ENCODE measurements at regions not wholly inside any gene's neighbourhood (a gene's known extent, or its start where the extent isn't known, plus 50 kb on each side); places are given as distances from the start of the nearest gene placed in this dataset.
"Not testable (repeated sequence)": the region's sequence is repeated elsewhere in the genome, so short reads cannot be mapped to it uniquely, and the experiment has no call there.

GRCh38 chr2:87431051-87431450 is 316.8 kb upstream of the PLGLB2 start:
- DNase-seq (ENCODE audit: low read depth); in situ Hi-C loops (cut with HindIII; ENCODE audit: low pct_unique_long_range_greater_than_20kb, low sequenced_read_pairs): not testable (repeated sequence)

DNA sequence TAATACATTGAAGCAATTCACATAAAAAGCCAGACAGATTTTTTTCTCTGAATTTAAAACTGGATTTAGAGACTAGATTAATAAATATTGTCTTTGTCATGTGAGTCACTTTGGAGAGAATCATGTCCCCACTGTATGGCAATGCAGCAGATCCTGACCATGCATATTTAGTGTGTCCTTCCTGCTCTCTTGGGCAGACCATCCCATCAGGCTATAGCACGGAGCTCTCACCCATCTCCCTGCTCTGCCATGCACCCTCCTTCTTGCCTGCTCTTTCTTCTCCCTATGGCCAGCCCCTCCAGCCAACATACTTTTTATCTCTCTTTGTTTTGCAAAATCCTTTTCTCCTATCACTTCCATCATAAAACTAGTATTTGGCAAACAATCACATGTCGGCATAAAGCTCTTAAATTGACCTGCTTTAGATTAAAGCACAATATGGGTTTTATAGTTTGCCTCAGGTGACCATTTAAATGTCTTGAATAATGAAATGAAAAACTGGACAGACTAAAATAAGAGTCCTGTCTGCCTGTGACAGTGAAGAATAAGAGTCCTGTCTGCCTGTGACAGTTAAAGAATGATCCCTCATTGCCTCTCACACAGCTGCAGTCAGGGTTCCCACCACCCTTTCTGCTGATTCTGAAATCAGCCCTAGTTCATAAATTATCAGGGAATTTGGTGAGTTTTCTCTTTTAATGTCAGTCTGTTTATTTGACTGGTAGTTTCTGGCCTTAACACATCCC is 315.0 kb upstream of the PLGLB2 start:
- DNase-seq (ENCODE audit: low read depth); in situ Hi-C loops (cut with HindIII; ENCODE audit: low pct_unique_long_range_greater_than_20kb, low sequenced_read_pairs): not testable (repeated sequence)

DNA sequence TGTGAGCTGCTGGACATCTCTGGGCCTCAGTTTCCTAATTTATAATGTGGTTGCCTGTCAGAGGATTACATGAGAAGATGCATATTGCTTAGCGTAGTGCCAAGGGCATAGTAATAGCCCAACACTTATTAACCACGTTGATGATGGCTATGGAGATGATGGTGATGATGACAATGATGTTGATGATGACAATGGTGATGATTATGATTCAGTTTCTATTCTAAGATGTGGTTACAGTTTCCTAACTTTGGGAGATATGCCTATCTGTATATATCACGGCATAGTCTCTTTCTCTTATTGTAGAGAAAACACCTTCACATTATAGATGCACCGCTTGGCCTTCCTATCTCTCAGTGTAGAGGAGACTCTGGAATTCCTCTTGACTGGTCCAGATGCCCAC is 311.9 kb upstream of the PLGLB2 start:
- in situ Hi-C loops (cut with HindIII; ENCODE audit: low pct_unique_long_range_greater_than_20kb, low sequenced_read_pairs) = not testable (repeated sequence)

GRCh38 chr2:87437701-87438260 is 310.1 kb upstream of the PLGLB2 start:
- DNase-seq (ENCODE audit: low read depth); in situ Hi-C loops (cut with HindIII; ENCODE audit: low pct_unique_long_range_greater_than_20kb, low sequenced_read_pairs): not testable (repeated sequence)

More for the DNA sequence above, 311.9 kb upstream of the PLGLB2 start:
- not testable (repeated sequence) for DNase-seq (ENCODE audit: low read depth)

- DNase-seq (ENCODE audit: low read depth); in situ Hi-C loops (cut with HindIII; ENCODE audit: low pct_unique_long_range_greater_than_20kb, low sequenced_read_pairs): not testable (repeated sequence)
Measured at GRCh38 chr2:87438780-87439454, 309.0 kb upstream of the PLGLB2 start.

DNA sequence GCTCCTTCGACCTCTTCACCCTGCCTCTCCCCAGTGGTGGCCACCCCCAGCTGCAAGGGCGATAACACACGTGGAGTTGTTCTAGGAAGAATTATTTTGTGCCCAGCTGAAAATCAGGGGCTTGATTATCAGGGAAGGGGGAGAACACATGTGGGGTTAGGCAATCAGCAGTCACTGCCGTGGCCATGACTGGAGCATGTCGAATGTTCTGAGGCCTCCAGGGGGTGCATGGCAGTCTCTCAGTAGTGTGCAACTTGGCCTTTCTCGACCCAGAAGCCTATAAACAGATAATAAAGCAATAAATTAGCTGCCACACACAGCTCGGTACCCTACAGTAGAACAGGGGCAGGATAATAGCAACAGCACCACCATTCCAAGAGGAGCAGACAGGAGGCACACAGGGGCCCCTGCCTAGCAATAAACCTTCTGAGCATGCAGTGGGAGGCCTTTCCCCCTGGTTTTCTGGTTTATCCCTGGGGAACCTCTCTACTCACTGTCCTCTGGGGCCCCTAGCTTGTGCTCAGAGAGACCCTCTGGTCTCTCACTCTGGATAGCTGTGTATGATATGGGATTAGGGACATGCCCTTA is 308.2 kb upstream of the PLGLB2 start:
- in situ Hi-C loops (cut with HindIII; ENCODE audit: low pct_unique_long_range_greater_than_20kb, low sequenced_read_pairs); DNase-seq (ENCODE audit: low read depth): not testable (repeated sequence)

DNA sequence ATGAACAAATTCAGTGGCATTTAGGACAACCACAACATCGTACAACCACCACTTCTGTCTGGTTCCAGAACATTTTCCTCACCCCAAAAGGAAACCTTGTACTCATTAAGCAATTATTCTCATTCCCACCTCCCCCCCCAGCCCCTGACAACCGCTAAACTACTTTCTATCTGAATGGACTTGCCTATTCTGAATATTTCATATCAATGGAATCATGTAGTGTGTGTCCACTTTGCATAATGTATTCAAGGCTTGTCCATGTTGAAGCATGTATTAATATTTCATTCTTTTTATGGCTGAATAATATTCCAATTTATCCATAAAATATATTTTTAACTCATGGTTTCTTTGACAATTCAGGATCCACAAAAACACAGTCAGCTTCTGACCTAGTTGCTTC is 307.2 kb upstream of the PLGLB2 start:
- in situ Hi-C loops (cut with HindIII; ENCODE audit: low pct_unique_long_range_greater_than_20kb, low sequenced_read_pairs); DNase-seq (ENCODE audit: low read depth): not testable (repeated sequence)

GRCh38 chr2:87441375-87441774 is 306.5 kb upstream of the PLGLB2 start:
- in situ Hi-C loops (cut with HindIII; ENCODE audit: low pct_unique_long_range_greater_than_20kb, low sequenced_read_pairs); DNase-seq (ENCODE audit: low read depth): not testable (repeated sequence)

DNA sequence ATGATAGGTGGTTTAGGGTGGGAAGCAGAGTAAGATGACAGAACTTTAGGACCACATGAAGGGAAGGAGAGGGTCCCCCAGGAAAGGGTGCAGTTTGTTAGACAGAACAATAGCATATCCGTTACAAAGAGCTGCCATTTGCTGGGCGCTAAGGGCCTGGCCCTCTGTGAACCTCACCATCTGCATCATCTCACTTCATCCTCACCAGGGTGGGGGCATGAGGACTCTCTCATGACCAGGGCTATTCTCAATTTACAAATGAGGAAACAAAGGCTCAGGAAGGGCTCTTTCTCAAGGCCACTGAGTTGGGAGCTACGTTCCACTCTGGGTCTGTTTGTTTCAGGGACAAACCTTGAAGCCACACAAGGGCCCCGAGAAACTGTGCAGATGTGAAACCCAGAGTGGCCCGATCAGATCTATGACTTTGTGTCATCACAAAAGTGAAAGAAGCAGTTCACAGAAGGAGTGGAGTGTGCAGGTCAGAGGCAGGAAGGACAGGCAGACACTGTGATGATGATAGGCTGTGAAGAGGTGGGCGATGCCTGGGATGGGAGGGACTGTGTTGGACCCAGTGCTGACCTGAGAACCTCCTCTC is 304.8 kb upstream of the PLGLB2 start:
- DNase-seq (ENCODE audit: low read depth); in situ Hi-C loops (cut with HindIII; ENCODE audit: low pct_unique_long_range_greater_than_20kb, low sequenced_read_pairs): not testable (repeated sequence)

DNA sequence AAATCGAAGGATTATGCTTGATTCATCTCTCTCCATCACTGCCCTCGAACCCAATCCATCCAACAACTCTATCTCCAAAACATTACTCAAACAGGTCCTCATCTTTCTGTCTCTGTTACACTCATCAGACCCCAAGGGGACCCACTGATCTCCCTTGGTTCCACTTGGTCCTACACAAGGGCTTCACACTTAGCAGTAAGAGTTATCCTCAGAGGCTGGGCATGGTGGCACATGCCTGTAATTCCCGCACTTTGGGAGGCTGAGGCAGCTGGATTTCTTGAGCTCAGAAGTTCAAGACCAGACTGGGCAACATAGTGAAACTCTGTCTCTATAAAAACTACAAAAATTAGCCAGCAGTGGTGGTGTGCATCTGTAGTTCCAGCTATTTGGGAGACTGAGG is 302.9 kb upstream of the PLGLB2 start:
- in situ Hi-C loops (cut with HindIII; ENCODE audit: low pct_unique_long_range_greater_than_20kb, low sequenced_read_pairs); DNase-seq (ENCODE audit: low read depth): not testable (repeated sequence)

DNA sequence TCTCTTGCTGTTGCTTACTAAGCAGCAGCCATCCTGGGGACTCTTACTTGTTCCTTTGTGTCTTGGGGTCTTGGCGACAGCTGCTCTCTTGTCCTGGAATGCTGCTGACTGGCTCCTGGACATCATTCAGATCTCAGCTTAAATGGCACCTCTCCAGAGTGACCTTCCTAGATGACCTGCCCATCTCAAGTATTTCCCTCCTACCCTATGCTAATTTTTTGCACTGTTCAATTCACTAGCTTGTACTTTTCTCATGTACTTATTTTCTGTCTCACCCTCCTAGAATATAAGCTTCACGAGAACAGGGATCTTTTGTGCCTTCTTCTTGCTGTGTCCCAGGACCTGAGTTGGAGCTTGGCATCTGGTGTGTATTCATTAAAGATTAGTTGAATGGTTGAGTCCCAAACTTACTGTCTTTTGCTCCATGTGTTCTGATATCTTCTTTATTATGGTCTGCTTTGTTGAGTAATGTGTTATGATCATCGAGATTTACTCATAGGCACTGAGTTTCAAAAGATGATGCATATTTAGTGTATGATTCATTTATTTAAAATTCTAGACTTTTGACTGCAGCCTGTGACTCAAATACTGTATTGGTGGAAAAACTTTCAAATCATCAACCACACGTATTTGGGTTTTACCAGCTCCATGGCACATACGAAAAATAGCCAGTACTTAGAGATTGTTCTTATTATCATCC is 302.1 kb upstream of the PLGLB2 start:
- DNase-seq (ENCODE audit: low read depth); in situ Hi-C loops (cut with HindIII; ENCODE audit: low pct_unique_long_range_greater_than_20kb, low sequenced_read_pairs): not testable (repeated sequence)

- DNase-seq (ENCODE audit: low read depth); in situ Hi-C loops (cut with HindIII; ENCODE audit: low pct_unique_long_range_greater_than_20kb, low sequenced_read_pairs): not testable (repeated sequence)
Measured at GRCh38 chr2:87446313-87446696, 301.6 kb upstream of the PLGLB2 start.

- in situ Hi-C loops (cut with HindIII; ENCODE audit: low pct_unique_long_range_greater_than_20kb, low sequenced_read_pairs); DNase-seq (ENCODE audit: low read depth): not testable (repeated sequence)
Measured at GRCh38 chr2:87449462-87449980, 298.4 kb upstream of the PLGLB2 start.

DNA sequence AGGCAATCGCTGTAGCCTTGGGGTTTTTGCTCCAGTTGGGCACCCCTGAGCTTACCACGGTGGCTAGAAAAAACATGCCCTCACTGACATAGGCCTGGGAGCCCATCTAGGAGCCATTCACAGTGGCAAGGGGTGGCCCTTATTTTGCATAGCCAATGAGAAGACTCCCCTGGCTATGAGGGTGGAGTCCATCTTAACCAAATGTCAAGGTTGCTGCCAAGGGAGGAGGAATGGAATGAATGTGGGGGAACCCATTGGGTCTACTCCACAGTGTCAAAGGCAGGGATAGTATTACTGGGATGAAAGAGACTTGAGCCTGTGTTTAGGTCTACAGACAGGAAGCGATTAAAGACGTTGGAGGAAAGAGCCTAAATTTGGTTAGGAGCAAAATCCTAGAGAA is 295.7 kb upstream of the PLGLB2 start:
- DNase-seq (ENCODE audit: low read depth); in situ Hi-C loops (cut with HindIII; ENCODE audit: low pct_unique_long_range_greater_than_20kb, low sequenced_read_pairs): not testable (repeated sequence)

DNA sequence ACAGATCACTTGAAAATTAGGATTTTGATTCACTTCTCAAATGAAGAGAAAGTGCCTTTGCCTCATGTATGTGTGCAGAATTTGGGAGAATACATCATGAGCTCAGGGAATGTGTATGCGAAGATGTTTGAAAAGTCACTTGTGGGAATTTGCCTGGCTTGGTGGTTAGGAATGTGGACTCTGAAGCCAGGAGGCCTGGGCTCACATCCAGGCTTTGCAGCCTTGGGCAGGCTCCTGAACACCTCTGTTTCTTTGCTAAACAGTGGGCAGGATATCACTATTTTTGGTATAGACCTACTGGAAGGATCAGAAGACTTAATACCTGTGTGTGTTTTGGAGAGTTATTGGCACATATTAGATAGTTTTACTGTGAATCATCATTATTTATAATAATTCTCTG is 295.0 kb upstream of the PLGLB2 start:
- DNase-seq (ENCODE audit: low read depth) = not testable (repeated sequence)

DNA sequence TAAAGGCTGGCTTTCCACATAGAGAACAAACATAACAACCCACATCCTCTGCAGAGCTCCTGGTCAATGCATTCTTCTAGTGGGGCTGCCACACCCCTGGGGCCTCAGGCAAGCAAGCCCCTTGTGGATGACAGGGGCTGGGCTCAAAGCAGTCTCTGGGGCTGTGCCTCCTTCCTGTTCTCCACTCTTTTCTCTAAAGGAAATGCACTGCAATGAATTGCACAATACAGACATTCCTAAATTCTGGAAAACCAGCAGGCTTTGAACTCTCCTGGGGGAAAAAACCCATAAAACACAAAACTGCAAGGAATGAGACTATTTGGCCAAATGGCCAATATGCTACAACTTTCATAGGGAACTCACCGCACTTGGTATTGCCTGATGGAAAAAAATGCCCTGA is 293.9 kb upstream of the PLGLB2 start:
- in situ Hi-C loops (cut with HindIII; ENCODE audit: low pct_unique_long_range_greater_than_20kb, low sequenced_read_pairs); DNase-seq (ENCODE audit: low read depth): not testable (repeated sequence)

More for the DNA sequence above, 295.0 kb upstream of the PLGLB2 start:
- in situ Hi-C loops (cut with HindIII; ENCODE audit: low pct_unique_long_range_greater_than_20kb, low sequenced_read_pairs) = not testable (repeated sequence)

DNA sequence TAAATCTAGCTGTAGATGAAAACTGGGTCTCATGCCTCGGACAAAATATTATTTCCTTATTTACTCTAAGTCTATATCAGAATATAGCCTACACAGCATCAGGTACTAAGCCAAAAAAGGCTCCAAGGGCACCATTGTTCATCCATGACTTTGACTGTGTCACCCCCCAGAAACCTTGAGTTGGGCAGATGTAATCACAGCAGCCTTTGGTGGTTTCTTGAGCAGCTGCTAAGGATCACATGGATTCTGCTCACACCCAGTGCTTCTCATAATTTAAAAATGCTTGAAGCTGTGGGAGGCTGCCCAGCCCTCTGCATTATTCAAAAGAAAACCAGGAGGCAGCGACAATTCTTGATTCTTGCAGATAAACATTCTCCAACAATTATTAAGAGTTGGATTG is 293.5 kb upstream of the PLGLB2 start:
- DNase-seq (ENCODE audit: low read depth) = peak; percentile 12
- in situ Hi-C loops (cut with HindIII; ENCODE audit: low pct_unique_long_range_greater_than_20kb, low sequenced_read_pairs) = not testable (repeated sequence)

All from Caki2 (cell line).